K562 (cell line): ENCODE measurements at regions not wholly inside any gene's neighbourhood (a gene's known extent, or its start where the extent isn't known, plus 50 kb on each side); places are given as distances from the start of the nearest gene placed in this dataset.
A peak's percentile ranks its signal among the peaks of the same experiment; 100 is the strongest.

Experiments
- ATAC-seq: fragments of 200-7000 bp; cut with Tn5 transposase; 3 replicates; pipeline ENCODE4 v1.9.1; 2020; ENCODE audit warnings: moderate library complexity
- BruUV-seq: library from RNA; stranded (reverse); fragments of 400-500 nt; replicated peaks from 2 replicates; lab custom pipeline; 2021; lab: Mats Ljungman, UMichigan
- CTCF ChIA-PET: fragments of 300-600 bp; formaldehyde crosslinking; extraction: SDS; loops from one replicate; lab custom pipeline; 2021; ENCODE audit warnings: low intra/inter-chr PET ratio; lab: Yijun Ruan, JAX
- POLR2A ChIA-PET: fragments of 300-600, 350-650 bp; sonication (Branson Sonifier 250); formaldehyde crosslinking; extraction: SDS; loops from one replicate; lab custom pipeline; 2021; ENCODE audit warnings: antibody characterized with exemption, inconsistent platforms; lab: Yijun Ruan, JAX
- DNase-seq, 4 experiments: peaks; one replicate each; pipeline versions ENCODE4 v3.0.0 to v3.0.0-alpha.2; 2011 to 2018; ENCODE audit warnings: low spot score in 3 of 4, mixed read lengths in 3 of 4; ENCODE audit errors: extremely low read depth in 1 of 4
- FAIRE-seq: peaks from 2 replicates; lab custom pipeline; 2011; peaks lifted over from hg19 to GRCh38; lab: Jason Lieb, UNC
- H2AFZ ChIP-seq: 2 replicates; pipeline ENCODE4 v1.6.0; 2011; ENCODE audit warnings: low read depth, low read length, control low read depth, inconsistent platforms
- H3K27ac ChIP-seq: fragments of 200-600 bp; 3 replicates; pipeline ENCODE4 v1.8.0; 2011; ENCODE audit warnings: low read depth, mild to moderate bottlenecking, control low read depth, inconsistent platforms, low read length, moderate library complexity, mixed read lengths; ENCODE audit errors: extremely low read depth
- H3K27me3 ChIP-seq, 2 experiments: fragments of 300-600 bp in 1 of 2; 2 replicates in 1 of 2; 3 replicates in 1 of 2; pipeline versions ENCODE4 v1.6.0 to v1.8.0; 2011; ENCODE audit warnings: inconsistent platforms in 2 of 2, low read length in 2 of 2, mild to moderate bottlenecking in 1 of 2, mixed read lengths in 1 of 2, moderate library complexity in 1 of 2; ENCODE audit not compliant: control insufficient read depth in 2 of 2, insufficient read depth in 2 of 2
- H3K36me3 ChIP-seq: fragments of 300-600 bp; 3 replicates; pipeline ENCODE4 v1.8.0; 2011; ENCODE audit warnings: mild to moderate bottlenecking, low read length, inconsistent platforms; ENCODE audit not compliant: control insufficient read depth, insufficient read depth
- H3K4me1 ChIP-seq, 2 experiments: fragments of 200-600 bp in 1 of 2; replicated peaks in 1 of 2; 2 replicates in 1 of 2; 3 replicates in 1 of 2; pipeline versions ENCODE4 v1.5.1 to v1.8.0; 2011; ENCODE audit warnings: inconsistent platforms in 2 of 2, low read length in 2 of 2, mild to moderate bottlenecking in 1 of 2, mixed read lengths in 1 of 2, moderate library complexity in 1 of 2; ENCODE audit not compliant: control insufficient read depth in 2 of 2, insufficient read depth in 2 of 2
- H3K4me2 ChIP-seq: 2 replicates; pipeline ENCODE4 v1.6.1; 2011; ENCODE audit warnings: low read length, control low read depth, inconsistent platforms, mixed read lengths; ENCODE audit not compliant: insufficient read depth
- H3K4me3 ChIP-seq: fragments of 200-600 bp; sonication (generic), shearing (Covaris generic); 2 replicates; pipeline ENCODE4 v1.5.1; 2016; ENCODE audit warnings: control low read depth, inconsistent platforms
- H3K79me2 ChIP-seq: fragments of 200-600 bp; 3 replicates; pipeline ENCODE4 v1.8.0; 2011; ENCODE audit warnings: low read length, inconsistent platforms; ENCODE audit not compliant: control insufficient read depth, insufficient read depth
- H3K9ac ChIP-seq, 2 experiments: 2 replicates each; pipeline versions ENCODE4 v1.6.0 to v1.6.1; 2011; ENCODE audit warnings: low read depth in 2 of 2, low read length in 2 of 2, control low read depth in 1 of 2, inconsistent platforms in 1 of 2, mild to moderate bottlenecking in 1 of 2, mixed read lengths in 1 of 2; ENCODE audit not compliant: insufficient read depth in 1 of 2
- H3K9me1 ChIP-seq: one replicate; pipeline ENCODE4 v1.6.0; 2011; ENCODE audit warnings: inconsistent platforms, mild to moderate bottlenecking, low read length, moderate library complexity; ENCODE audit not compliant: control insufficient read depth, insufficient read depth
- H3K9me3 ChIP-seq: replicated peaks from 2 replicates; pipeline ENCODE4 v1.5.1; 2011; ENCODE audit warnings: low read depth, low read length, inconsistent platforms; ENCODE audit not compliant: control insufficient read depth, insufficient read depth
- H4K20me1 ChIP-seq: replicated peaks from 2 replicates; pipeline ENCODE4 v1.6.1; 2011; ENCODE audit warnings: low read length, inconsistent platforms, mixed read lengths; ENCODE audit not compliant: control insufficient read depth, insufficient read depth
- MAFG ChIP-seq: fragments of 450-650 bp; conservative IDR thresholded peaks from 2 replicates; pipeline ENCODE4 v1.6.1; 2016; ENCODE audit warnings: missing genetic modification characterization, missing compliant biosample characterization
- RAD21 ChIP-seq, 2 experiments: fragments of 250-450 bp in 1 of 2; fragments of 450-650 bp in 1 of 2; sonication (Bioruptor Pico) in 1 of 2; formaldehyde crosslinking in 1 of 2; IDR thresholded peaks in 1 of 2; conservative IDR thresholded peaks in 1 of 2; 2 replicates each; pipeline versions ENCODE4 v1.4.0 to v1.8.0; 2020 to 2022; ENCODE audit warnings: mild to moderate bottlenecking in 2 of 2, moderate library complexity in 1 of 2
- WGBS: fragments of 100-300 bp; shearing (Covaris generic); methylation state at CpG from one replicate; pipeline ENCODE4 v1.1.6; 2016; ENCODE audit warnings: low coverage, mixed read lengths; ENCODE audit not compliant: insufficient coverage; ENCODE audit errors: missing lambda C conversion rate; 5-methylcytosine and 5-hydroxymethylcytosine counted together
- in situ Hi-C: fragments of 300-500 bp; cut with MboI; formaldehyde crosslinking; loops from 4 replicates; pipeline ENCODE4 v1.15.0; 2018; ENCODE audit warnings: inconsistent platforms, mixed read lengths
- intact Hi-C: fragments of 100-400 bp; cut with micrococcal nuclease; formaldehyde crosslinking; loops from 2 replicates; pipeline ENCODE4 v1.14.2; 2022
- TF ChIP-seq, protein P1 (sequence below), 3 experiments: IDR thresholded peaks in 2 of 3; conservative IDR thresholded peaks in 1 of 3; 2 replicates each; pipeline ENCODE4 v1.5.1; 2011 to 2012; ENCODE audit warnings: low read length in 3 of 3, mild to moderate bottlenecking in 3 of 3, control low read depth in 2 of 3, improper control_type of control experiment in 1 of 3, inconsistent platforms in 1 of 3, low read depth in 1 of 3, mixed read lengths in 1 of 3, moderate library complexity in 1 of 3; ENCODE audit not compliant: insufficient read depth in 2 of 3

DNA sequence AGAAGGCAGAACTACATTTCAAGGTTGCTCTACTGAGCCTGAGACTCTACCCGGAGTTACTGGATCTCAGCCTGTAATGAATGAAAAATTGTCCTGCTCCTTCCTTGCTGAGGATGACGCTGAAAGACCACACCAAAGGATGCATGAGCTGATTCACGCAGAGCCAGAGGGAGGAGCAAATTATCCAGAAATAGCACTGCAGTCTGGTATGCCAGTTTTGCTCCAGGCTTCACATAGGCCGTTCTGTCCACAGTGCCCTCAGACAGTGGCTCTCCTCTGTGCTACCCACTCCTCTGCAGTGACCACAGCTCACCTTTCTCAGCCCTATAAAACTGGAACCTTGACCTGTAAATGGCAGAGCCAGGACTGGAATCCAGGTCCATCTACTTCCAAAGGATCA lies 79.3 kb upstream of the GALNT18 start:
- Histone ChIP-seq H2AFZ (no peak overlapping the region), H3K4me1 (no peaks in the 10 kb centered on the region), H3K9ac (no peak overlapping the region), H4K20me1 (no peaks in the 10 kb centered on the region), H3K4me2 (no peak overlapping the region), H3K27me3 (no peaks in the 10 kb centered on the region; a peak in 1 of 5 replicates)
- ATAC-seq (no peak), FAIRE-seq (no peak)
- TF ChIP-seq MAFG (tag) (no peak), RAD21 (CRISPR knock-in tag; conservative IDR thresholded peaks at IDR 0.05 in 1 of 2, IDR thresholded peaks at IDR 0.05 in 1 of 2) (peak in 1 of 2 experiments; percentile 23; a peak in 2 of 4 replicates)
- TF ChIP-seq, protein P1, sequence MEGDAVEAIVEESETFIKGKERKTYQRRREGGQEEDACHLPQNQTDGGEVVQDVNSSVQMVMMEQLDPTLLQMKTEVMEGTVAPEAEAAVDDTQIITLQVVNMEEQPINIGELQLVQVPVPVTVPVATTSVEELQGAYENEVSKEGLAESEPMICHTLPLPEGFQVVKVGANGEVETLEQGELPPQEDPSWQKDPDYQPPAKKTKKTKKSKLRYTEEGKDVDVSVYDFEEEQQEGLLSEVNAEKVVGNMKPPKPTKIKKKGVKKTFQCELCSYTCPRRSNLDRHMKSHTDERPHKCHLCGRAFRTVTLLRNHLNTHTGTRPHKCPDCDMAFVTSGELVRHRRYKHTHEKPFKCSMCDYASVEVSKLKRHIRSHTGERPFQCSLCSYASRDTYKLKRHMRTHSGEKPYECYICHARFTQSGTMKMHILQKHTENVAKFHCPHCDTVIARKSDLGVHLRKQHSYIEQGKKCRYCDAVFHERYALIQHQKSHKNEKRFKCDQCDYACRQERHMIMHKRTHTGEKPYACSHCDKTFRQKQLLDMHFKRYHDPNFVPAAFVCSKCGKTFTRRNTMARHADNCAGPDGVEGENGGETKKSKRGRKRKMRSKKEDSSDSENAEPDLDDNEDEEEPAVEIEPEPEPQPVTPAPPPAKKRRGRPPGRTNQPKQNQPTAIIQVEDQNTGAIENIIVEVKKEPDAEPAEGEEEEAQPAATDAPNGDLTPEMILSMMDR (IDR thresholded peaks at IDR 0.05 in 2 of 3, conservative IDR thresholded peaks at IDR 0.05 in 1 of 3; ENCODE audit: insufficient read depth in 2 of 3, low read depth in 1 of 3, low read length in 3 of 3) = 0 out of 6 replicates have a peak, but pooled peaks of 1 of the 3 experiments have one; percentile 11
- TF ChIP-seq, all 486 proteins: peak for 2
- no peaks in the 10 kb centered on the region for H3K9me1 ChIP-seq
- POLR2A ChIA-PET = interaction anchor here (0.6 kb wide), 1 partner anchor 51 kb away, joined by 4 read pairs; no protein-coding TSS in a partner anchor
- H3K4me3 ChIP-seq = no peak overlapping the region
- WGBS = 1% methylated on average over 4 of the region's 4 CpGs
- DNase-seq = no peak
- no peaks in the 10 kb centered on the region for H3K79me2 ChIP-seq
- no TSS peak for BruUV-seq
- CTCF ChIA-PET = no interaction called here
- H3K36me3 ChIP-seq = no peaks in the 10 kb centered on the region
- H3K27ac ChIP-seq = no peak overlapping the region
- in situ Hi-C loops (no loop called here), intact Hi-C loops (no loop called here)
- no peaks in the 10 kb centered on the region for H3K9me3 ChIP-seq
